Astrocyte (in vitro differentiated cells and primary cell): ENCODE measurements at regions not wholly inside any gene's neighbourhood (a gene's known extent, or its start where the extent isn't known, plus 50 kb on each side); places are given as distances from the start of the nearest gene placed in this dataset.

ENCODE experiments used
- DNase-seq: peaks from one replicate; pipeline ENCODE4 v3.0.0-alpha.2; 2010; ENCODE audit warnings: low read depth
- FAIRE-seq: peaks from 2 replicates; lab custom pipeline; 2011; peaks lifted over from hg19 to GRCh38; lab: Jason Lieb, UNC
- H2AFZ ChIP-seq: 2 replicates; pipeline ENCODE4 v1.6.0; 2012; ENCODE audit warnings: low read depth, low read length, inconsistent platforms
- H3K27ac ChIP-seq: 2 replicates; pipeline ENCODE4 v1.5.1; 2011; ENCODE audit warnings: low read depth, low read length, inconsistent platforms
- H3K27me3 ChIP-seq: 2 replicates; pipeline ENCODE4 v1.6.0; 2011; ENCODE audit warnings: low read length, inconsistent platforms; ENCODE audit not compliant: insufficient read depth
- H3K36me3 ChIP-seq: 2 replicates; pipeline ENCODE4 v1.5.1; 2011; ENCODE audit warnings: low read length, inconsistent platforms; ENCODE audit not compliant: insufficient read depth
- H3K4me1 ChIP-seq: 2 replicates; pipeline ENCODE4 v1.5.1; 2011; ENCODE audit warnings: low read length, inconsistent platforms; ENCODE audit not compliant: insufficient read depth
- H3K4me2 ChIP-seq: 2 replicates; pipeline ENCODE4 v1.6.0; 2012; ENCODE audit warnings: low read length, inconsistent platforms
- H3K4me3 ChIP-seq: 2 replicates; pipeline ENCODE4 v1.5.1; 2011; ENCODE audit warnings: low read depth, mild to moderate bottlenecking, low read length, inconsistent platforms; ENCODE audit not compliant: insufficient read depth
- H3K79me2 ChIP-seq: 2 replicates; pipeline ENCODE4 v1.6.0; 2012; ENCODE audit warnings: mild to moderate bottlenecking, low read length, inconsistent platforms; ENCODE audit not compliant: insufficient read depth
- H3K9ac ChIP-seq: 2 replicates; pipeline ENCODE4 v1.6.0; 2012; ENCODE audit warnings: mild to moderate bottlenecking, low read length, inconsistent platforms
- H3K9me3 ChIP-seq: 2 replicates; pipeline ENCODE4 v1.5.1; 2012; ENCODE audit warnings: low read depth, mild to moderate bottlenecking, low read length, inconsistent platforms; ENCODE audit not compliant: insufficient read depth
- H4K20me1 ChIP-seq: 2 replicates; pipeline ENCODE4 v1.6.0; 2012; ENCODE audit warnings: low read length, inconsistent platforms; ENCODE audit not compliant: insufficient read depth
- H3K27ac Mint-ChIP-seq: one replicate; pipeline ENCODE4 v1.8.0; 2021; ENCODE audit warnings: mild to moderate bottlenecking, mixed read lengths; ENCODE audit not compliant: unreplicated experiment
- H3K27me3 Mint-ChIP-seq: one replicate; pipeline ENCODE4 v1.8.0; 2021; ENCODE audit warnings: low read depth, mixed read lengths; ENCODE audit not compliant: unreplicated experiment
- H3K36me3 Mint-ChIP-seq: one replicate; pipeline ENCODE4 v1.8.0; 2021; ENCODE audit warnings: low read depth, mixed read lengths; ENCODE audit not compliant: unreplicated experiment
- H3K4me1 Mint-ChIP-seq: one replicate; pipeline ENCODE4 v1.8.0; 2021; ENCODE audit warnings: low read depth, mixed read lengths; ENCODE audit not compliant: unreplicated experiment
- H3K4me3 Mint-ChIP-seq: one replicate; pipeline ENCODE4 v1.8.0; 2021; ENCODE audit warnings: mild to moderate bottlenecking, moderate library complexity, mixed read lengths; ENCODE audit not compliant: unreplicated experiment
- H3K9me3 Mint-ChIP-seq: one replicate; pipeline ENCODE4 v1.8.0; 2021; ENCODE audit warnings: mild to moderate bottlenecking, mixed read lengths; ENCODE audit not compliant: unreplicated experiment
- EZH2 ChIP-seq: IDR thresholded peaks from 2 replicates; pipeline ENCODE4 v1.6.1; 2012; ENCODE audit warnings: mild to moderate bottlenecking, low read length, inconsistent platforms; ENCODE audit not compliant: insufficient read depth
- TF ChIP-seq, protein P1 (sequence below): IDR thresholded peaks from 2 replicates; pipeline ENCODE4 v1.5.1; 2011; ENCODE audit warnings: low read depth, mild to moderate bottlenecking, inconsistent platforms, low read length, moderate library complexity; ENCODE audit not compliant: insufficient read depth

GRCh38 chr18:77343846-77344510 lies 94.3 kb downstream of the GALR1 start:
- Histone ChIP-seq H3K4me1 (no peaks in the 10 kb centered on the region), H4K20me1 (no peaks in the 10 kb centered on the region), H3K27ac (no peak overlapping the region), H3K27me3 (no peaks in the 10 kb centered on the region), H3K79me2 (no peaks in the 10 kb centered on the region), H3K4me2 (no peak overlapping the region), H3K9ac (no peak overlapping the region), H2AFZ (no peak overlapping the region), H3K4me3 (no peak overlapping the region), H3K9me3 (no peaks in the 10 kb centered on the region), H3K36me3 (no peaks in the 10 kb centered on the region)
- Mint-ChIP-seq H3K36me3 (no peaks in the 10 kb centered on the region), H3K4me1 (peaks cover 10% of the 10 kb centered on the region), H3K4me3 (no peak overlapping the region), H3K27ac (no peak overlapping the region), H3K9me3 (no peaks in the 10 kb centered on the region), H3K27me3 (peaks cover 4% of the 10 kb centered on the region)
- no peak for DNase-seq
- no peak for FAIRE-seq
- TF ChIP-seq, protein P1, sequence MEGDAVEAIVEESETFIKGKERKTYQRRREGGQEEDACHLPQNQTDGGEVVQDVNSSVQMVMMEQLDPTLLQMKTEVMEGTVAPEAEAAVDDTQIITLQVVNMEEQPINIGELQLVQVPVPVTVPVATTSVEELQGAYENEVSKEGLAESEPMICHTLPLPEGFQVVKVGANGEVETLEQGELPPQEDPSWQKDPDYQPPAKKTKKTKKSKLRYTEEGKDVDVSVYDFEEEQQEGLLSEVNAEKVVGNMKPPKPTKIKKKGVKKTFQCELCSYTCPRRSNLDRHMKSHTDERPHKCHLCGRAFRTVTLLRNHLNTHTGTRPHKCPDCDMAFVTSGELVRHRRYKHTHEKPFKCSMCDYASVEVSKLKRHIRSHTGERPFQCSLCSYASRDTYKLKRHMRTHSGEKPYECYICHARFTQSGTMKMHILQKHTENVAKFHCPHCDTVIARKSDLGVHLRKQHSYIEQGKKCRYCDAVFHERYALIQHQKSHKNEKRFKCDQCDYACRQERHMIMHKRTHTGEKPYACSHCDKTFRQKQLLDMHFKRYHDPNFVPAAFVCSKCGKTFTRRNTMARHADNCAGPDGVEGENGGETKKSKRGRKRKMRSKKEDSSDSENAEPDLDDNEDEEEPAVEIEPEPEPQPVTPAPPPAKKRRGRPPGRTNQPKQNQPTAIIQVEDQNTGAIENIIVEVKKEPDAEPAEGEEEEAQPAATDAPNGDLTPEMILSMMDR, result no peak
- TF ChIP-seq EZH2, result no peak

DNA sequence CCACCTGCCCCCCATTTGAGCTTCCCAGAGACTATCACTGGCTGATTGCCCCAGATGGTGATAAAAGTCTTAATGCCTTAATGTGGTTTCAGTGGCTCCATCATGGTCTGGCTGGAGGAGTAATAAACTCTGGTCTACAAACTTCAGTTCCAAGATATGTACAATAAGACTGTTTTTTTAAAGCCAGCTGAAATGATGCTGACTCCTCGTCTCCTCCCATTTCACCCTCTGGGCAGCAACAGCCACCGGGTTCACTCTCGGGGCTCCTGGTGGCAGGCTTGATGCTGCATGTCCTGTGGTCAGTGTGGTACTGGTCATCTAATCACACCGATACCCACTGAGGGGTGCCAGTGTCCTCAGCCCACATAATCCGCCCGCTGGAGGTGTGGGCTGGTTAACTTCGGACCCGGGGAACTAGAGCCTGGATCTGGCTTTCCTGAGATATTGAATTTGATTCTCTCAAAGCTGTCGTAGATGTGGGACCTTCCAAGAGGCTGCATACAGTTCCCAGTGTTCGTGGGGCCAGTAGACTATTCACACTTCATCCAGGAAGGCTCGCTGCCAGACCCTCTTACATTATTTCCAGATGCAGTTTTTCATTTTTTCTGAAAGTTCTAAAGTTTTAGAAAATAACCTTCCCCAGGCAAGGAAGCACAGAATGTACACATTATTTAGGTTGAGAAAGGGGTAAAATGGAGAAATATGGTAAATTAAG lies 95.3 kb downstream of the GALR1 start:
- DNase-seq (no peak), FAIRE-seq (no peak)
- Mint-ChIP-seq H3K27me3 (peaks cover 3% of the 10 kb centered on the region), H3K27ac (no peak overlapping the region), H3K4me1 (peaks cover 10% of the 10 kb centered on the region), H3K4me3 (no peak overlapping the region), H3K36me3 (no peaks in the 10 kb centered on the region), H3K9me3 (no peaks in the 10 kb centered on the region)
- Histone ChIP-seq H3K9ac (no peak overlapping the region), H3K27ac (no peak overlapping the region), H3K9me3 (no peaks in the 10 kb centered on the region), H3K4me1 (no peaks in the 10 kb centered on the region), H3K27me3 (no peaks in the 10 kb centered on the region), H3K4me3 (no peak overlapping the region), H2AFZ (no peak overlapping the region), H3K4me2 (no peak overlapping the region), H3K36me3 (no peaks in the 10 kb centered on the region), H3K79me2 (no peaks in the 10 kb centered on the region), H4K20me1 (no peaks in the 10 kb centered on the region)
- TF ChIP-seq EZH2, result no peak
- TF ChIP-seq, protein P1, result no peak
